ENCODE measurements at regions not wholly inside any gene's neighbourhood (a gene's known extent, or its start where the extent isn't known, plus 50 kb on each side); places are given as distances from the start of the nearest gene placed in this dataset.

- no peak for DNase-seq
- Mint-ChIP-seq H3K27ac (ENCODE audit: unreplicated experiment) (no peak overlapping the region), H3K9me3 (ENCODE audit: low read depth, unreplicated experiment) (peaks cover 3% of the 10 kb centered on the region), H3K4me3 (ENCODE audit: low read depth, unreplicated experiment) (no peak overlapping the region), H3K4me1 (ENCODE audit: low read depth, unreplicated experiment) (no peaks in the 10 kb centered on the region), H3K36me3 (ENCODE audit: insufficient read depth, unreplicated experiment) (no peaks in the 10 kb centered on the region), H3K27me3 (ENCODE audit: unreplicated experiment) (peaks cover 68% of the 10 kb centered on the region)
- intact Hi-C loops (cut with micrococcal nuclease; ENCODE audit: unreplicated experiment) = no loop called here
- no TSS peak for BruUV-seq (replicated peaks)
- TF ChIP-seq CTCF (IDR thresholded peaks at IDR 0.05; ENCODE audit: unreplicated experiment) = no peak
- CTCF ChIA-PET = interaction anchor here (0.6 kb wide), 1 partner anchor 245 kb away, joined by 4 read pairs; no protein-coding TSS in a partner anchor
Observed at GRCh38 chr10:78263521-78263988, 229.9 kb downstream of the RPS24 start.

- BruUV-seq (replicated peaks) = no TSS peak
- no peak for DNase-seq
- no peak overlapping the region for H3K27ac Mint-ChIP-seq (ENCODE audit: unreplicated experiment)
- no peaks in the 10 kb centered on the region for H3K36me3 Mint-ChIP-seq (ENCODE audit: insufficient read depth, unreplicated experiment)
- intact Hi-C loops (cut with micrococcal nuclease; ENCODE audit: unreplicated experiment) = no loop called here
- H3K4me1 Mint-ChIP-seq (ENCODE audit: low read depth, unreplicated experiment) = no peaks in the 10 kb centered on the region
- peaks cover 3% of the 10 kb centered on the region for H3K9me3 Mint-ChIP-seq (ENCODE audit: low read depth, unreplicated experiment)
- CTCF ChIA-PET = no interaction called here
- no peak for TF ChIP-seq CTCF (IDR thresholded peaks at IDR 0.05; ENCODE audit: unreplicated experiment)
- peaks cover 69% of the 10 kb centered on the region for H3K27me3 Mint-ChIP-seq (ENCODE audit: unreplicated experiment)
- H3K4me3 Mint-ChIP-seq (ENCODE audit: low read depth, unreplicated experiment) = no peak overlapping the region
Observed at GRCh38 chr10:78264361-78264760, 230.7 kb downstream of the RPS24 start.

GRCh38 chr10:78266741-78267469, 233.2 kb downstream of the RPS24 start:
- Mint-ChIP-seq H3K27me3 (ENCODE audit: unreplicated experiment) (peaks cover 63% of the 10 kb centered on the region), H3K4me3 (ENCODE audit: low read depth, unreplicated experiment) (no peak overlapping the region), H3K9me3 (ENCODE audit: low read depth, unreplicated experiment) (no peaks in the 10 kb centered on the region), H3K27ac (ENCODE audit: unreplicated experiment) (no peak overlapping the region), H3K36me3 (ENCODE audit: insufficient read depth, unreplicated experiment) (no peaks in the 10 kb centered on the region), H3K4me1 (ENCODE audit: low read depth, unreplicated experiment) (no peaks in the 10 kb centered on the region)
- intact Hi-C loops (cut with micrococcal nuclease; ENCODE audit: unreplicated experiment) = no loop called here
- no peak for DNase-seq
- CTCF ChIA-PET = interaction anchor here (0.5 kb wide), 1 partner anchor 238 kb away, joined by 4 read pairs; the partner anchor contains the start of gene POLR3A
- TF ChIP-seq CTCF (IDR thresholded peaks at IDR 0.05; ENCODE audit: unreplicated experiment) = no peak
- no TSS peak for BruUV-seq (replicated peaks)

GRCh38 chr10:78267598-78267997, 233.9 kb downstream of the RPS24 start:
- H3K27ac Mint-ChIP-seq (ENCODE audit: unreplicated experiment) = no peak overlapping the region

More at GRCh38 chr10:78267598-78267997, 233.9 kb downstream of the RPS24 start:
- Mint-ChIP-seq H3K4me3 (ENCODE audit: low read depth, unreplicated experiment) (no peak overlapping the region), H3K9me3 (ENCODE audit: low read depth, unreplicated experiment) (no peaks in the 10 kb centered on the region), H3K4me1 (ENCODE audit: low read depth, unreplicated experiment) (no peaks in the 10 kb centered on the region), H3K27me3 (ENCODE audit: unreplicated experiment) (peaks cover 63% of the 10 kb centered on the region), H3K36me3 (ENCODE audit: insufficient read depth, unreplicated experiment) (no peaks in the 10 kb centered on the region)
- DNase-seq = no peak
- no TSS peak for BruUV-seq (replicated peaks)
- intact Hi-C loops (cut with micrococcal nuclease; ENCODE audit: unreplicated experiment) = no loop called here
- CTCF ChIA-PET = interaction anchor here (0.5 kb wide), 1 partner anchor 238 kb away, joined by 4 read pairs; the partner anchor contains the start of gene POLR3A
- TF ChIP-seq CTCF (IDR thresholded peaks at IDR 0.05; ENCODE audit: unreplicated experiment) = no peak
